ENCODE measurements at regions not wholly inside any gene's neighbourhood (a gene's known extent, or its start where the extent isn't known, plus 50 kb on each side); places are given as distances from the start of the nearest gene placed in this dataset.

DNA sequence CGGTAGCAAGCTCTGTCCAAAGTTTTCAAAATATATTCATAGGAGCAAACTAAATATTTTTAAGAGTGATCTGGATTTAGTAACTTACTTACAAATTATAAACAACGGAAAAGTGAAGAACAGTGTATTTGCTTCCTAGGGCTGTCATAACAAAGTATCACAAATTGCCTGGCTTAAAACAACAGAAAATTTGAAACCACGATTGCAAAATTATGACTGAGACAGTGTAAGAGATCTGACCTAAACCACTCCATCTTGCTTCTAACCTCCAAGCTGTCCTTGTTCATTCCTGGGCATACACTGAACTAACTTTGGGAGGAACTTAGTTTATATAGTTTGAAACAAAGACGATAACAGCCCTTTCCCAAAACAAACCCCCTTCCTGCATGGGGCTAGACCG, 202.0 kb upstream of the CDH6 start:
- intact Hi-C loops (cut with DNase I) = no loop called here
- ATAC-seq = no peak
- DNase-seq (ENCODE audit: low spot score) = no peak

DNA sequence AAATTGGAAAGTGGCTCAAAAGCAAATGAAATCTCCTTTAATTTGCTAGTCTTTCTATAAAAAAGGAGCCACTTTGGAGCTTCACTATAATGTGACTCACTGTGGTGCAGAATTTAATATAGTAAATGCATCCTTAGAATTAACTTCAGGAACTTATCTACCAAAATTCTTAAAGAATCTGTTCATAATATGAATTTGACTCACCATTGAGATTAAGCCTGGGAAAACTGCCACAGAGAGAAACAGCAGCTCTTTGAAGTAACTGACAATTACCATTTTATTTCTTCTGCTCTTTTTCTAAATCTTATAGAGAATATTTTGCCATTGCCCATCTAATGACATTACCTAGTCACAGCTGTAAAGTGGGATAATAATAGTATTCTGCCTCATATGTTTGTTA, 211.9 kb upstream of the CDH6 start:
- intact Hi-C loops (cut with DNase I) = no loop called here

DNA sequence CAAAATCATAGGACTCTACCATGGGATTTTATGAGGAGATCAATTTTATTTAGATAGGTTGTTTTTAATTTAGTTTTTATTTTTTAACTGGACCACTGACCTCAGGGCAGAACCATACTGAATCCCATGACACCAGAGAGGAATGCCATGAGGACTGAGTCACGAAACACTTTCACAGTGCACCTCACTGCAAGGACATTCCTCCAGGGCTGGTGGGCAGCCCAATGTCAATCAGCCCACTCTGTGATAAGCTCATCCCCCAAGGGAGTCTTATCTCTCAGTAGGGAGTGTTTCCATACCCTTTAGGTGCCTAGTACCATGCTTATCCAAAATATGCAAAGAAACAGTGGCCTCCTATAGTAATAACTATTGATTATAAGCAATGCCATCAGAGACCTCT, 224.5 kb upstream of the CDH6 start:
- ATAC-seq = no peak
- intact Hi-C loops (cut with DNase I) = no loop called here
- no peak for DNase-seq (ENCODE audit: low spot score)

More for the DNA sequence above, 211.9 kb upstream of the CDH6 start:
- DNase-seq (ENCODE audit: low spot score) (no peak), ATAC-seq (no peak)

DNA sequence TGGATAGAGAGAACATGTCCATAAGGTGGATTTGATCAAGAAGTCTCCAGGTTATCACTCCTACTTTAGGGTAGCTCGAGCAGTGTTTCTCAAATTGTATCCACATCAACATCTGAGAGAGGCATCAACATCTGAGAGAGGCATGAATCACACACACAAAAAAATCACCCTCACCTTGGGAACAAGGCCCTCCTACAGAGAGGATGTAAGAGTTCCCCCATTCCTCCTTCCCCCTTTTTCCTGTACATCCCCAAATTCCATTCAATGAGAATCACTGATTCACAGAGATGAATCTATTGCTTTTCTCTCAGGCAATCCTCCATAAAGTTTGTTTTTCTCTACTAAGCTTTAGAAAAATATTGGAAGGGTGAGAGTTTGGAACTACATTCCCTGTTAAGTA, 233.4 kb upstream of the CDH6 start:
- no peak for ATAC-seq
- intact Hi-C loops (cut with DNase I) = no loop called here

DNA sequence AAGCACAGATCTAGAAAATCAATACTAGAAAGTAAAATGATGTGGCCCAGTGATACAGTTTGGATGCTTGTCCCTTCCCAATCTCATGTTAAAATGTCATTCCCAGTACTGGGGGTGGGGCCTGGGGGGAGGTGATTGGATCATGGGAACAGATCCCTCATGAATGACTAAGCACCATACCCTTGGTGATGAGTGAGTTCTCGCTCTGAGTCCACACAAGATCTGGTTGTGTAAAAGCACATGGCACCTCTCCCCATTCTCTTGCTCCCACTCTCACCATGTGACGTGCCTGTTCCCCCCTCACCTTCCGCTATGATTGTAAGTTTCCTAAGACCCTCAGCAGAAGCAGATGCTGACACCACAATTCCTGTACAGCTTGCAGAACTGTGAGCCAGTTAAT, 234.2 kb upstream of the CDH6 start:
- ATAC-seq (no peak), DNase-seq (ENCODE audit: low spot score) (no peak)
- intact Hi-C loops (cut with DNase I) = no loop called here

More for the DNA sequence above, 233.4 kb upstream of the CDH6 start:
- DNase-seq (ENCODE audit: low spot score) = no peak

DNA sequence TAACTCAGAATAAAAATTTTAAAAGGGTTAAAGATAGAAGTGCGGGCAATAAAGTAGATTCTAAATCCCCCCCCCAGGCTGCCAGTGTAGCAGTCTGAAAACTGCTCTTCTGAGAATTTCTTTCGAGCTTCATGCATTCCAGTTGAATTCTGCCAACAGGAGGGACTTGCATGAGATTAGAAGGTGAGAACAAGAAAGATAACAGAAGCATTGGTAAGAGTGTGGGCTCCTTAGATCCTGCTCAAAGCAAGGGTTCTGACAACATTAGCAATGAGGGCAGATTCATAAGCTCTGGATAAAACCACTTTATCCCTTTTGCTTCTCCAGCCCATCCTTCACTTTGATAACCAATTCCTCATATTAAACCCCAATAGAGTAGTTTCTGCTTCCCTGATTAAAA, 235.9 kb upstream of the CDH6 start:
- DNase-seq (ENCODE audit: low spot score) (no peak), ATAC-seq (no peak)
- intact Hi-C loops (cut with DNase I) = no loop called here

DNA sequence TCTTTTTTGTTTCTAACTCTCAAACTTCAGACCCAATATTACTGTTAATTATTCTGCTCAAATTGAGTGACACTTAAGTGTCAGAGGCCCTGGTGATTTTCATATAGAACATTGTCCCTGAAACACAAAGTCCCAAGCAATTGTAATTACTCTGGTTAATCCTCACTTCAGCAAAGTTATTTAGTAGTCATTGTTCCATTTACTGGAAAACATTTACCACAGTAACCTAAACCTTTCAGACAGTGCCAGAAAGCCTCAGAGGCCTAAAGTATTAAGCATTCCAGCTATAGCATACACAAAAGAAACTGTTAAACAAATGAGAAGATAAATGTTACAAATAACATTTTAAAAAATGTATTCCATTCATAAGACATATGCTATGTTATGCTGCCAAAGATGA, 237.2 kb upstream of the CDH6 start:
- intact Hi-C loops (cut with DNase I) = no loop called here
- DNase-seq (ENCODE audit: low spot score) (no peak), ATAC-seq (no peak)

DNA sequence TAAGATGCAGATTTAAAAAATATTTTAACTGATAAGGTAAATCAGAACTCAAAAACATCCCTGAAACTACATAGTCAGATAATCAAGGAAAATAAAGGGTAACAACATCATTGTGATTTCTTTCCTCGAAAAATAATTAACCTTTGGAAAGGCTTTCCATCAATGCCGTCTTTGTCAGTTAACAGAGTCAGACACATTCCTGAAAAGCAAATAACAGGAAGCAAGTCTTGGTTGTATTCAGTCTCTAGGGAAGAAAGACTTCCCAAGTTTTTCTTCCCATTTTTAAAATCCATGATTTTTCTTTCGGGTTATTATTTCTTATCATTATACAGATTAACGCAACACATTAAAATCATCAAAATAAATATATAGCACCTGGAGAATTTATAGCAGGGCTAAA, 256.4 kb upstream of the CDH6 start:
- ATAC-seq (no peak), DNase-seq (ENCODE audit: low spot score) (no peak)
- intact Hi-C loops (cut with DNase I) = no loop called here

DNA sequence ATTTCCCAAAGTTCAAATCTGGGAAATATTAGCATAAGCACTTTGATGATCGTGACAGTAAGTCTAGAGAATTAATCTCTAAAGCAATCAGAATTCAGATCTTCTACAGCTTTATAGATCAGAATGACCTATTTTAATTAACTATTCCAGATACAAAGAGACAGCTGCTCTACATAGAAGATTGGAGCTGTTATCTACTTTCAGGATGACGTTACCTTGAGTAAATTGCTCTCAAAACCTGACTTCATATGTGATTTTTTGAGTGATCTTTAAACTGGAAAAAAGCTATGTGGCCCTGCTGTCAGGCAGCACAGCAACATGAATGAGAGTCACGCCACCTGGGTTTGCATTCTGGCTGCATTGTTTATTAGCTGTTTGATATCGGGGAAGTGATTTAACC, 259.9 kb upstream of the CDH6 start:
- ATAC-seq = no peak
- intact Hi-C loops (cut with DNase I) = no loop called here
- DNase-seq (ENCODE audit: low spot score) = no peak

DNA sequence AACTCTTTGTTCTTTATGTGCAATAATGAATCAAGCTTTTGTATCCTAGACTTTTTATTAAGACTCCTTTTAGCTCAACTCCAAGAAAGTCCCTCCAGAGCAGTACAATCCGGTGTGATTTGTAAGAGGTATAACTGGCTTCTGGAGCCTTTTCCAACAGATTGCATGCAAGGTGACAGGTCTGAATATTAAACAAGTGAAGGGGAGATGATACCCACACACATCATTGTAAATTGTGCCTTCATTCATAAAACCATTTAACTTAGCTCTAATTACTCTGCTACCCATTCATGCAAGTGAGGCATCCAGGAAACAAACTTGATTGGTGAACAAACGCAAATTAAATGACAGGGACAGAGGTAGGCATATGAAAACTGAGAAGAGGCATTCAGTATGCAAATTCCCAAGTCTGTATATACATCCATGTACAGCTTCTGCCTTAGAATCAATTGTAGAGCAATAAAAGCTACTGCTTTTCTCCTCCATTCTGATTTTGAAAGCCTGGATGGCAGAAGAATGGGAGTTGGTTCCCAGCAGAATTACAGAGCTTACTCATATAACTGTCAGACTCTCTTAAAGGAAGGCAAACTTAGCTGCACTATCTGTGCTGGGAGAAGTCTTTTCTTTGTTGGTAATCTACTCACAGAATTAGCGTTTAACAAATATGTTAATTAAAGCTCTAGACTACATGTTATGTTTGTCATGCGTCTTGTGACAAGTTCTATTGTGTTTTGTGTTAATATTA, 261.0 kb upstream of the CDH6 start:
- intact Hi-C loops (cut with DNase I) = no loop called here
- no peak for DNase-seq (ENCODE audit: low spot score)
- ATAC-seq = no peak

DNA sequence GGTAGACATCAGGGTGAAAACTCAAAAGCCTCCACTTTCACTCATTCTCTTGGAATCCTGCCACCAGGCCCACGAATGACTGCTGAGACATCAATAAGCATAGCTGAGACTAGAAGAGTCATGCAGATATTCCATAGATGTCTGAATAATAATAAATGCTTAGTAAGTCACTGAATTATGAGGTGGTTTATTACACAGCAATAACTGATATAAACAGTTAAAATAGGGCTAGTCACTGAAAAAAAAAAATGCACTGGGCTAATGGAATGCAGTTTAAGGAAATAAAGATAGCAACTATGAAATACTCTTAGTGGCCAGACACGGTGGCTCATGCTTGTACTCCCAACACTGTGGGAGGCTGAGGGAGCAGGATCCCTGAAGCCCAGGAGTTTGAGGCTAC, 262.8 kb upstream of the CDH6 start:
- DNase-seq (ENCODE audit: low spot score) (no peak), ATAC-seq (no peak)
- intact Hi-C loops (cut with DNase I) = no loop called here

DNA sequence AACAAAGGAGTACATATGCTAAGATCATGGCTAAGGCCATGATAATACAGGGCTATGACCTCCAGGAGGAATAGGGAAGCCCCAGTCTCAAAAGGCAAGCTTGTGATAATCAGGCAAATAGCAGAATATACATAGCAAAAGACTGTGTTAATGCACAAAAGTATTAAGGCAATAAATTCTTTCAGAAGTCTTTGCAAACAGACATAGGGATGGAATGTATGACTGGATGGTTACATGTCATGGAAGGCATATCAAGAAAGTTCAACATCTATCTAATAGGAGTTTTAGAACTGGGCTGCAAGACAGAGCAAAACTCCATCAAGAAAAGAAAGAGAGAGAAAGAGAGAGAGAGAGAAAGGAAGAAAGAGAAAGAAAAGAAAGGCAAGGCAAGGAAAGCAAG, 264.5 kb upstream of the CDH6 start:
- no peak for ATAC-seq
- intact Hi-C loops (cut with DNase I) = no loop called here
- DNase-seq (ENCODE audit: low spot score) = no peak

DNA sequence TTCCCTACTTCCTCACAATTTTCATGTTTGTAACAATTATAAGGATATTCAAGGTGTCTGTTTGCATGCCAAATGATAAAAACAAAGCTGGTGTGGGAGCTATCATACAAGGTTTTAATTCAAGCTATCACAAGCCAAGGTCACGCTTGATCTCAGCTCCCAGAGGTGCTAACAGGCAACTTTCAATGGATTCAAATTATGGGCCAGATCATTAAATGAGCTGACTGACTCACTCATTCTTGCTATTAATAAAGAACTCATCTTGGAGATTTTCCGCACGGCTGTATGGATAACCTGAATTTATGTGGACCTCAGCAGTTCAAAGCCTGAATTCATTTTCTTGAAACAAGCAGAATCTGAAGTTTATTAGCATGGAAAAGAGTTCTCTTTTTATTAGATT, 267.3 kb upstream of the CDH6 start:
- intact Hi-C loops (cut with DNase I) = no loop called here
- DNase-seq (ENCODE audit: low spot score) (no peak), ATAC-seq (no peak)

DNA sequence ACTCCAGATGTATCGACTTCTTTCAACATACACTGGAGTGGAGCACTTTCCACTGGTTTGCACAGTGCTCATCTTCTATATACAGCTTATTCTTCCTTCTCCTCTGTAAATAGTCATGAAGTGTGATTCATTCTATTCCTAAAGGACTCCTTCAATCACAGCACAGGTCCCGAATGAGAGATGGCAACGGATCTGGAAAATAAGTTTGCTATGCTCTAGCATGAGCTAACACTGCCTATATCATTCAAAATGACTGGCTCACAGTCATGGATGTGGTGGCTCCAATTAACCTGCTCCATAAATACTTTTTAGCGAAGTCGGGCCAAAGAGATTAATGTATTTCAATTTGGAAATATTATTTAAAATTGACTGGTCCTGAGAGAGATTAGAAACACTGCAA, 272.1 kb upstream of the CDH6 start:
- DNase-seq (ENCODE audit: low spot score) = no peak
- no peak for ATAC-seq
- intact Hi-C loops (cut with DNase I) = no loop called here

DNA sequence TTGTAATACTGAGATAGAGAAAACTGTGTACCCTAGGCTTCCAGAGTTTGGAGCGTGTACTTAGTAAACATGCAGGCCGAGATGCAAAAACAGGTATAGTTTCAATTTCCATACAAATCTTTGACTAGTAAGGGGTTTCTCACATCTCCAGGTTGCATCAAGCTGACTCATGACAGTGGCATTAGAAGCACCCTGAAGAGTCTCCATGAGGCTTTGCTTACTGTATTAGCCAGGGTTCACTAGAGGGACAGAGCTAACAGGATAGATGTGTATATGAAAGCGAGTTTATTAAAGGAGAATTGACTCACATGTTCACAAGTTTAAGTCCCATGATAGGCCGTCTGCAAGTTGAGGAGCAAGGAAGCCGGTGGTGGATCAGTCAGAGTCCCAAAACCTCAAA, 275.3 kb upstream of the CDH6 start:
- DNase-seq (ENCODE audit: low spot score) (no peak), ATAC-seq (no peak)
- intact Hi-C loops (cut with DNase I) = no loop called here

DNA sequence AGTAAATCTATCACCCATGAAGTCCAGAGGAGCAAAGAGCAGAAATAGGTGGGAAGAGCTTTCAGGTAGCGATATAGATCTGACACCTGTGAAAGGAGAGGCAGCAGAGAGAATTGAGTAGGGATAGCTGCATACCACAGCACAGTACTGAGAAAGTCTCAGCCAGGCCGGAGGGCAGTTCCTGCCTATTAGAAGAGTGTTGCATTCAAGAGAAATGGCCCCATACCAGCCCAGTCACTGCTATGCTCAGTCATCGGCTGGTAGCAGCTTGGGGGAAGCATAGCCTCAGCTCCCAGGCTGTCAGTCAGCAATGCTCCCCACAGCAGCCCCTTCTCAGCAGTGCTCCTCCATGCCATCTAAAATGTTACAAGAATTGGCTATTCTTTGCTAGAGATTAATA, 285.1 kb upstream of the CDH6 start:
- intact Hi-C loops (cut with DNase I) = no loop called here
- DNase-seq (ENCODE audit: low spot score) (no peak), ATAC-seq (no peak)

DNA sequence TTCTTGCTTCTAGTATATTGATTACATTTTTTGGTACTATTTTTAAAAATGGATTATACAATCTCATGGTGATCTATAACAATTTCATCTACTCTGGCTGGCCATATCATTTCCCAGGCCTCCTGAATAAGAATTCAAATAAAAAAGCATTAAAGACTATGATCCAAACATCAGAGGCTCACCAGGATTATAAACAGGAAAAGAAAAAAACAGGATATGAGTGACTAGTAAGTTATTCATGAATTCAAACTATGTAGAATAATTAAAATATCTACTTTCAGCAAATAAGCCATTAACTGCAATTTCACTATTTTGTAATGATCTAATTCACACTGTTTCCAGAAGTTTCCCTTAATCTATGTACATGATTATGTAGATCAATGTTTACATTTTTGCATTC, 293.1 kb upstream of the CDH6 start:
- DNase-seq (ENCODE audit: low spot score) (no peak), ATAC-seq (no peak)
- intact Hi-C loops (cut with DNase I) = no loop called here

DNA sequence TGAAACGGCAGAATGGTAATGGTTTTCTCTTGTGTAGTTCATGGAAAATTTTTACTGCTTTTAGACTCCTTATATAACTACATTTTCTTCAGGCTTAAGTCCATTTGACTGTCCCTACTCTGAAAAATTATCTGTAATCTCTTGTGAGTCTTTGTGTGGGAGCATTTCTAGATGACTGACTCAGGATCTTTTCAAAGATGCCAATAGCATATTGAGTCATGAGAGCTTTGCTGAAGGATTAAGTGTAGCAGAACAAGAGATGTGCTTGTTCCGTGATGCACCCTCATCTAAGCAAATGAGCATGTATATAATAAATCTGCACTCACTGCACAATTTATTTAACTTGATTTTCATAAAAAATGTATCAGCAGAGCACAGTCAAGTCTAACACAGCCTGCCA, 298.7 kb upstream of the CDH6 start:
- intact Hi-C loops (cut with DNase I) = no loop called here
- ATAC-seq = no peak
- no peak for DNase-seq (ENCODE audit: low spot score)

DNA sequence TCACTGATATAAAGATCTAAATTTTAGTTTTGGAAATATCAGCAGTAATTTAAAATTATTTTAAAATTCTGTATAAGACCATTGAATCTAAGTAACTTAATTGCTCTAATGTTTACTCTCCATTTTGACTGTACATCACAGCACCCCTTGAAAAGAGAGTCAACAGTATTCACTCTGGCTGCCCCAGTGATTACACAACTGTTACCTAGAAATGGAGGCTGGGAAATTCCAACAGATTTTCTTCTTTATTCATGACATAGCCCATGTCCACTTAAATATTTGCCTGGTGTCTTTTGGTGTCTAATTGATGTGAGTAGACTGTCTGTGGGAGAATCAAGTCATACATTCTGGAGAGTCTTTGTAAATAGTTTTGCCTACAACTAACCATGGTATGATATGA, 301.8 kb upstream of the CDH6 start:
- intact Hi-C loops (cut with DNase I) = no loop called here
- DNase-seq (ENCODE audit: low spot score) (no peak), ATAC-seq (no peak)

DNA sequence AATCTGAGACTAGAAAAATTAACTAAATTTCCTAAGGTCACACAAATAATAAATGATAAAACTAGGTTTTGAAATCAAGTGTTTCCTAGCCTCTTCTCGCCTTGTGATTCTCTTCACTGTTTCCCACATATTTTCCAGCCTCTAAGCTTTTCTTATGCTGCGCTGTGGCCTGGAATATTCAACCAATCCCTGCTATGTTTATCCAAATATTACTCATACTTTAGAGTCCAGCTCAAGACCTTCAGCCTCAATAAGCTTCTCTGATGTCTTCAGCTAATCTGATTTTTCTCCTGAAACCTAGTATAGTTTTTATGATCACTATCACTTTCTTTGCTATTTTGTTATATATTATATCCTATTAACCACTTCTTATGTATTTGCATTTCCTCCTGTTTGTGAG, 303.1 kb upstream of the CDH6 start:
- intact Hi-C loops (cut with DNase I) = no loop called here
- DNase-seq (ENCODE audit: low spot score) (no peak), ATAC-seq (no peak)

DNA sequence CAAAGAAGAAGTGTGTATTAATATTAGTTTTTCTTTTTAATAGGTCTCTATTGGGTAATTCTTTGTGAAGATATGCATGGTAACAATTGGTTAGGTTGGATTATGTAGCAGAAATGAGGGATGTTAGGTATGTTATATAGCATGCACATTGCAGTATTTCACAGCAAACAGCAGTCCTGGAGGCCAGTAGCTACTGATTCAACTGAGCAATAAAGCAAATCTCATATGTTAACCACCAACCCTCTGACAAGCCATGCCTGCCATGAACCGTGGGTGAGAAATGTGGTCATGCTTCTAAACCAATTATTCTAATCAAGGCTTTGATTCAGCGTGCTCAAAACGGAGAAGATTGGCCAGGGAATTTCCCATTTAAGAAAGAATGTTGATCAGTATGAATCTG, 313.0 kb upstream of the CDH6 start:
- ATAC-seq (no peak), DNase-seq (ENCODE audit: low spot score) (no peak)
- intact Hi-C loops (cut with DNase I) = no loop called here

DNA sequence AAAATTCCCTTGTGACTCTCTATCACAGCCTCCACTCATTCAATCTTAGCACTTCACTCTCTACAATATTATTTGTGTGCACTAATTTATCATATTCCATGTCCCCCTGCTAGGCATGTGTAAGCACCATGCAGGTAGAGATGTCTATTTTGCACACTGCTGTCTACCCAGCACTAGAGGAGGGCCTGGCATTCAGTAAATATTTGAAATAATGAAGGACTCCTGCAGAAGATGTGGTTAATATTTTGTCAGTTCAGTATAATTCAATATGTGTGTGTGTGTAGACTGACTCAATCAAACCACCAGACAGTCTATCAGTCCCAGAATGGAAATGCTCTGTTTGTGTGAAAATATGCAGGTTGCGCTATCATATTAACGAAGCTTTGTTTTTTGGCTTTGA, 313.6 kb upstream of the CDH6 start:
- intact Hi-C loops (cut with DNase I) = no loop called here
- ATAC-seq = no peak

More for the DNA sequence above, 313.6 kb upstream of the CDH6 start:
- DNase-seq (ENCODE audit: low spot score) = no peak
